AG10803 (cell line): ENCODE measurements at regions not wholly inside any gene's neighbourhood (a gene's known extent, or its start where the extent isn't known, plus 50 kb on each side); places are given as distances from the start of the nearest gene placed in this dataset.
"Not testable (repeated sequence)": the region's sequence is repeated elsewhere in the genome, so short reads cannot be mapped to it uniquely, and the experiment has no call there.

ENCODE experiments used
- DNase-seq: peaks from one replicate; pipeline ENCODE4 v3.0.0; 2010; ENCODE audit warnings: low read depth
- H3K4me3 ChIP-seq: 2 replicates; pipeline ENCODE4 v1.5.1; 2011; ENCODE audit warnings: mild to moderate bottlenecking, low read length, control low read depth
- TF ChIP-seq, protein P1 (sequence below): conservative IDR thresholded peaks from 2 replicates; pipeline ENCODE4 v1.5.1; 2011; ENCODE audit warnings: mild to moderate bottlenecking, low read length, control low read depth, inconsistent platforms

DNA sequence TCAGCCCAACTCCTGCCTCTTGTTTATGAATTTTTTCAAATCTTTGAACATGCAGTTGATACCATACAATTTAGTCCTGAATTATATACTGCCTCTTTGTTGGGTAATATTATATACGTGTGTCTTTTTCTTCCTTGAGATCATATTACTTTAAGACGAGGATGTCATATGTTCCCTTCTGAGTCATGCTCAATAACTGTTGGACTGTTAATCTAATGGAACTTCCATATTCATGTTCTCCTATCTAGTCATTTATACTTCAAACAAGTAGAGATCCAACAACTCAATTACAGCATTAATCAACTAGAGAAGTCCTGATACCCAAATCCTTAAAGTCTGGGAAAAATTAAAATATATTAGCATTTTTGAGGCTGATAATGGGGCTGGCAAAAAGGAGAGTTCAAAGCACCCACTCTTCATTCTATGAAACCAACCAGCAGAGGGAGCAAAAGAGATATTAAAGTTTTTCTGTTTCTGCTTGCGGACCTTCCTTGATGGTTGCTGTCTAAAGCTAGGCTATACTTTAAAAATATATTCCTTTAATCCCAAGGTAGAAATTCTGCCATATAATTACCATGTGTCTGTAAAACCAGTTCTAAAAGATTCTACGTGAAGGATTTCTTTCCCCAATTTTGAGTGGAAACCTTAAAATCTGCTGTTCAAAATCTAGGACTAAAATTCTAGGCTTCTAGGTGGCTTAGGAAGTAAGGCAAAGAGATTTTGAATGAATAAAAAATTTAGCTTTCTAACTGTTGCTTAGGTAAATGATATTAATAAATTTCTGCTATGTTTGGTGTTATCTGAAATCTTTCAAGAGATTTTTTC lies 498.9 kb downstream of the BCKDHB start:
- TF ChIP-seq, protein P1, sequence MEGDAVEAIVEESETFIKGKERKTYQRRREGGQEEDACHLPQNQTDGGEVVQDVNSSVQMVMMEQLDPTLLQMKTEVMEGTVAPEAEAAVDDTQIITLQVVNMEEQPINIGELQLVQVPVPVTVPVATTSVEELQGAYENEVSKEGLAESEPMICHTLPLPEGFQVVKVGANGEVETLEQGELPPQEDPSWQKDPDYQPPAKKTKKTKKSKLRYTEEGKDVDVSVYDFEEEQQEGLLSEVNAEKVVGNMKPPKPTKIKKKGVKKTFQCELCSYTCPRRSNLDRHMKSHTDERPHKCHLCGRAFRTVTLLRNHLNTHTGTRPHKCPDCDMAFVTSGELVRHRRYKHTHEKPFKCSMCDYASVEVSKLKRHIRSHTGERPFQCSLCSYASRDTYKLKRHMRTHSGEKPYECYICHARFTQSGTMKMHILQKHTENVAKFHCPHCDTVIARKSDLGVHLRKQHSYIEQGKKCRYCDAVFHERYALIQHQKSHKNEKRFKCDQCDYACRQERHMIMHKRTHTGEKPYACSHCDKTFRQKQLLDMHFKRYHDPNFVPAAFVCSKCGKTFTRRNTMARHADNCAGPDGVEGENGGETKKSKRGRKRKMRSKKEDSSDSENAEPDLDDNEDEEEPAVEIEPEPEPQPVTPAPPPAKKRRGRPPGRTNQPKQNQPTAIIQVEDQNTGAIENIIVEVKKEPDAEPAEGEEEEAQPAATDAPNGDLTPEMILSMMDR, result peak; percentile 54
- DNase-seq, result peak; percentile 25
- no peak overlapping the region for H3K4me3 ChIP-seq

- TF ChIP-seq, protein P1, result no peak
- no peak overlapping the region for H3K4me3 ChIP-seq
- no peak for DNase-seq
Measured at GRCh38 chr6:80603679-80604078, 497.2 kb downstream of the BCKDHB start.

GRCh38 chr6:80594461-80594860 lies 488.0 kb downstream of the BCKDHB start:
- no peak overlapping the region for H3K4me3 ChIP-seq
- peak; percentile 12 for DNase-seq
- TF ChIP-seq, protein P1, result no peak

GRCh38 chr6:80592436-80592835 lies 486.0 kb downstream of the BCKDHB start:
- TF ChIP-seq, protein P1, result no peak
- DNase-seq, result no peak
- H3K4me3 ChIP-seq, result no peak overlapping the region

GRCh38 chr6:80586242-80586641 lies 479.8 kb downstream of the BCKDHB start:
- H3K4me3 ChIP-seq, result no peak overlapping the region
- TF ChIP-seq, protein P1, result no peak
- DNase-seq, result no peak

GRCh38 chr6:80579391-80580023 lies 473.0 kb downstream of the BCKDHB start:
- no peak for DNase-seq

DNA sequence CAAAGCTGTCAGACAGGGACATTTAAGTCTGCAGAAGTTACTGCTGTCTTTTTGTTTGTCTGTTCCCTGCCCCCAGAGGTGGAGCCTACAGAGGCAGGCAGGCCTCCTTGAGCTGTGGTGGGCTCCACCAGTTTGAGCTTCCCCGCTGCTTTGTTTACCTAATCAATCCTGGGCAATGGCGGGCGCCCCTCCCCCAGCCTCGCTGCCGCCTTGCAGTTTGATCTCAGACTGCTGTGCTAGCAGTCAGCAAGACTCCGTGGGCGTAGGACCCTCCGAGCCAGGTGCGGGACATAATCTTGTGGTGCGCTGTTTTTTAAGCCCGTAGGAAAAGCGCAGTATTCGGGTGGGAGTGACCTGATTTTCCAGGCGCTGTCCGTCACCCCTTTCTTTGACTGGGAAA lies 466.8 kb downstream of the BCKDHB start:
- DNase-seq, H3K4me3 ChIP-seq: not testable (repeated sequence)

More at GRCh38 chr6:80579391-80580023, 473.0 kb downstream of the BCKDHB start:
- TF ChIP-seq, protein P1, result no peak
- no peak overlapping the region for H3K4me3 ChIP-seq
